ENCODE measurements at regions not wholly inside any gene's neighbourhood (a gene's known extent, or its start where the extent isn't known, plus 50 kb on each side); places are given as distances from the start of the nearest gene placed in this dataset.

DNA sequence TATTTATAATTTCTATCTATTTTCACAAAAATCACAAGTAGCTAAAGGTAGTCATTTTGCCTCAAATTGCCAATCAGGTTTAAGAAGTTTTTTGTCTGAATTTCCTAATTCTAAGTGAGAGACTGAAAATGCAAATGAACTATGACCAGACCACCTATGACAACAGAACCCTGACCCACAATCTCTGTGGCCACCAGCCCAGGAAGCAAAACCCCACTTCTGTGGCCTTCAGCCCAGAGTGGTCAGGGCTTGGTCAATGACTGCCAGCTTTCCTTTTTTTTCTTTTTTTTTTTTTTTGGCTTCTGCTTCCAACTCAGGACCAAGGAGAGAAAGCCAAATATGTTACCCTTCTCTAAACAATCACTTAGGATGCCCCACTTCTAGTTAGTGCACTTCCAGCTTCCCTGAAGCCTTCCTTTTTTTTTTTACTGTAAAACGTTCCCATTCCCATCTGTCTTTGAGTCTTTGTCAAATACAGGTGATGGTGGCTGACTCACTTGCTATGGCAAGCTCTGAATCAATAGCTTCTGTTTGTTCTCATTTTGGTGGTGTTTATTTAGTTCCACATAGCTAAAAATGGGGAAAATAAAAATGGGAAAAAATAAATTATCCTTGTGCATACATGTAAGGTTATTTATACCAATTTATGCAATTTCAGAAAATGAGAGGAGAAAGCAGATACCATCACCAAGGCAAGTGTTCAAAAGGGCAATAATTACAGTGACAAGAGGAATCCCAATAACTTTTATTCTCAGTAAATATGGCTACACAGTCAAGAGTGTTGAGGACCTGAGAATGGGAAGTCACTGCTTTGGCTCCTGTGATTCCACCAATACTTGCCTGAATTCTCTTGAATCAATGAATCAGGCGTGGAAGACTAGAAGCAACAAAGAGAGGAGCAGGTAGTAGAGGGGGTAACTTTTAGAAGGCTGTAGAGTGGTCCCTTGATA, 170.3 kb upstream of the PDE7B start:
- no peak for TF ChIP-seq EZH2 (IDR thresholded peaks at IDR 0.05; ENCODE audit: borderline replicate concordance, insufficient read depth, low read depth, low read length, poor library complexity, severe bottlenecking)
- TF ChIP-seq, protein P1, sequence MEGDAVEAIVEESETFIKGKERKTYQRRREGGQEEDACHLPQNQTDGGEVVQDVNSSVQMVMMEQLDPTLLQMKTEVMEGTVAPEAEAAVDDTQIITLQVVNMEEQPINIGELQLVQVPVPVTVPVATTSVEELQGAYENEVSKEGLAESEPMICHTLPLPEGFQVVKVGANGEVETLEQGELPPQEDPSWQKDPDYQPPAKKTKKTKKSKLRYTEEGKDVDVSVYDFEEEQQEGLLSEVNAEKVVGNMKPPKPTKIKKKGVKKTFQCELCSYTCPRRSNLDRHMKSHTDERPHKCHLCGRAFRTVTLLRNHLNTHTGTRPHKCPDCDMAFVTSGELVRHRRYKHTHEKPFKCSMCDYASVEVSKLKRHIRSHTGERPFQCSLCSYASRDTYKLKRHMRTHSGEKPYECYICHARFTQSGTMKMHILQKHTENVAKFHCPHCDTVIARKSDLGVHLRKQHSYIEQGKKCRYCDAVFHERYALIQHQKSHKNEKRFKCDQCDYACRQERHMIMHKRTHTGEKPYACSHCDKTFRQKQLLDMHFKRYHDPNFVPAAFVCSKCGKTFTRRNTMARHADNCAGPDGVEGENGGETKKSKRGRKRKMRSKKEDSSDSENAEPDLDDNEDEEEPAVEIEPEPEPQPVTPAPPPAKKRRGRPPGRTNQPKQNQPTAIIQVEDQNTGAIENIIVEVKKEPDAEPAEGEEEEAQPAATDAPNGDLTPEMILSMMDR (IDR thresholded peaks at IDR 0.05), result no peak
- H3K27ac Mint-ChIP-seq, result no peak overlapping the region

DNA sequence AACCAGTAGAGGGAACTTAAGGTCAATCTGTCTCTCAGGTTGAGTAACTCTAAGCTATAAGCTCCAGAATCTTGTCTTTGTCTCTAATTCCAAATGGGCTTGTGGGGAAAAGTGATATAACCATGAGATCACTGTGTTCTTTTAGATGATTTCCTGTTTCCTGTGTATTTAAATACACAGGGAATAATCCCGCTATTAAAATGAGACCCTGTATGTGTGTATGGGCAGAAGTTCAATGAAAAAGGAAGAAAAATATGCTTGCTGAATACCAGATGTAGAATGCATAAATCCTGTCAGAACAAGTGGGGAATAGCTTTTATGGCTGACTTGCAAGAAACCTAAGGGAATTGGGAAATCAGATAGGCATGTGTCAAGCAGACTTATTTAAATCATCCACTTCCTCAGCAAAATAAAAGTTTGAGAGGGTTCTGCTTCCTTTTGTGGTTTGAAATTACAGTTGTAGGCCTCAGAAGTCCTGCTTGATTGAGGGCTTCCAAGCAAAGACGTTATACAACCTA, 164.7 kb upstream of the PDE7B start:
- H3K4me2 ChIP-seq (replicated peaks; ENCODE audit: low read depth, low read length, poor library complexity, severe bottlenecking), result no peak overlapping the region
- no peak overlapping the region for H3K27ac Mint-ChIP-seq

More for the DNA sequence above, 170.3 kb upstream of the PDE7B start:
- intact Hi-C loops (cut with micrococcal nuclease), result no loop called here
- no peaks in the 10 kb centered on the region for H3K9me3 Mint-ChIP-seq (ENCODE audit: insufficient read depth)
- H4K20me1 ChIP-seq (ENCODE audit: control insufficient read depth, insufficient read depth, low read length, poor library complexity, severe bottlenecking), result no peaks in the 10 kb centered on the region
- no peaks in the 10 kb centered on the region for H3K9me3 ChIP-seq (ENCODE audit: control extremely low read depth in 1 of 3, control insufficient read depth in 2 of 3, insufficient read depth in 1 of 3, low read length in 2 of 3)
- POLR2A ChIA-PET, result no interaction called here
- H3K4me3 Mint-ChIP-seq, result no peak overlapping the region
- no peak overlapping the region for H3K4me3 ChIP-seq (ENCODE audit: control extremely low read depth in 1 of 5, extremely low read depth in 1 of 5, insufficient read depth in 1 of 5, low read depth in 2 of 5, low read length in 4 of 5)
- H3K4me1 ChIP-seq (ENCODE audit: control insufficient read depth in 2 of 2, insufficient read depth in 2 of 2, low read length in 2 of 2), result no peaks in the 10 kb centered on the region
- H3K27me3 ChIP-seq (replicated peaks in 1 of 4; ENCODE audit: control extremely low read depth in 1 of 4, control insufficient read depth in 3 of 4, insufficient read depth in 4 of 4, low read length in 3 of 4), result no peaks in the 10 kb centered on the region
- H2AFZ ChIP-seq (ENCODE audit: insufficient read depth, low read depth, low read length, poor library complexity, severe bottlenecking), result no peak overlapping the region
- no peak overlapping the region for H3K9ac ChIP-seq (ENCODE audit: low read length)
- no peaks in the 10 kb centered on the region for H3K36me3 ChIP-seq (replicated peaks in 1 of 2; ENCODE audit: control extremely low read depth in 1 of 2, control insufficient read depth in 1 of 2, extremely low read depth in 1 of 2, insufficient read depth in 2 of 2, low read length in 1 of 2)
- no peak overlapping the region for H3K27ac ChIP-seq (ENCODE audit: low read length in 2 of 2)
- H3K4me1 Mint-ChIP-seq, result no peaks in the 10 kb centered on the region
- DNase-seq (no peak), ATAC-seq (ENCODE audit: low read depth) (no peak)
- H3K79me2 ChIP-seq (ENCODE audit: control insufficient read depth, insufficient read depth, low read length), result no peaks in the 10 kb centered on the region
- peaks cover 12% of the 10 kb centered on the region for H3K27me3 Mint-ChIP-seq
- no CpG with 5 or more reads among the region's 2 CpGs for WGBS (ENCODE audit: insufficient coverage)
- CTCF ChIA-PET, result interaction anchor here (0.7 to 3.0 kb wide), 6 partner anchors 8 to 545 kb away, joined by 3 to 24 read pairs (median 3); no protein-coding TSS in a partner anchor
- H3K4me2 ChIP-seq (replicated peaks; ENCODE audit: low read depth, low read length, poor library complexity, severe bottlenecking), result no peak overlapping the region

More for the DNA sequence above, 164.7 kb upstream of the PDE7B start:
- ChIA-PET CTCF (interaction anchor here (1.7 kb wide), 1 partner anchor 223 kb away, joined by 10 read pairs; no protein-coding TSS in a partner anchor), POLR2A (no interaction called here)
- Mint-ChIP-seq H3K4me3 (no peak overlapping the region), H3K9me3 (ENCODE audit: insufficient read depth) (no peaks in the 10 kb centered on the region), H3K27me3 (peaks cover 8% of the 10 kb centered on the region), H3K4me1 (peaks cover 15% of the 10 kb centered on the region)
- intact Hi-C loops (cut with micrococcal nuclease), result no loop called here
- Histone ChIP-seq H3K4me3 (ENCODE audit: control extremely low read depth in 1 of 5, extremely low read depth in 1 of 5, insufficient read depth in 1 of 5, low read depth in 2 of 5, low read length in 4 of 5) (no peak overlapping the region), H3K79me2 (ENCODE audit: control insufficient read depth, insufficient read depth, low read length) (no peaks in the 10 kb centered on the region), H3K27me3 (replicated peaks in 1 of 4; ENCODE audit: control extremely low read depth in 1 of 4, control insufficient read depth in 3 of 4, insufficient read depth in 4 of 4, low read length in 3 of 4) (no peaks in the 10 kb centered on the region), H3K36me3 (replicated peaks in 1 of 2; ENCODE audit: control extremely low read depth in 1 of 2, control insufficient read depth in 1 of 2, extremely low read depth in 1 of 2, insufficient read depth in 2 of 2, low read length in 1 of 2) (no peaks in the 10 kb centered on the region), H3K4me1 (ENCODE audit: control insufficient read depth in 2 of 2, insufficient read depth in 2 of 2, low read length in 2 of 2) (peaks cover 2 to 11% of the 10 kb centered on the region in 2 donors), H3K9ac (ENCODE audit: low read length) (no peak overlapping the region), H3K9me3 (ENCODE audit: control extremely low read depth in 1 of 3, control insufficient read depth in 2 of 3, insufficient read depth in 1 of 3, low read length in 2 of 3) (no peaks in the 10 kb centered on the region), H3K27ac (ENCODE audit: low read length in 2 of 2) (no peak overlapping the region), H2AFZ (ENCODE audit: insufficient read depth, low read depth, low read length, poor library complexity, severe bottlenecking) (no peak overlapping the region), H4K20me1 (ENCODE audit: control insufficient read depth, insufficient read depth, low read length, poor library complexity, severe bottlenecking) (no peaks in the 10 kb centered on the region)
- DNase-seq, result no peak
- TF ChIP-seq, protein P1 (IDR thresholded peaks at IDR 0.05), result no peak
- TF ChIP-seq EZH2 (IDR thresholded peaks at IDR 0.05; ENCODE audit: borderline replicate concordance, insufficient read depth, low read depth, low read length, poor library complexity, severe bottlenecking), result no peak
- 9% methylated on average over 2 of the region's 2 CpGs for WGBS (ENCODE audit: insufficient coverage)
- ATAC-seq (ENCODE audit: low read depth), result no peak

All from B cell (primary cell).